Body of pancreas (tissue), 4 donors: ENCODE measurements at regions not wholly inside any gene's neighbourhood (a gene's known extent, or its start where the extent isn't known, plus 50 kb on each side); places are given as distances from the start of the nearest gene placed in this dataset.

Source experiments
- CTCF ChIP-seq, 7 experiments: fragments of 450-650 bp in 4 of 7; fragments of 200-600 bp in 3 of 7; sonication (generic) in 3 of 7; IDR thresholded peaks; one replicate each; pipeline ENCODE4 v1.5.1; 2016 to 2019; ENCODE audit warnings: antibody characterized with exemption in 7 of 7
- POLR2A ChIP-seq, 3 donors: fragments of 450-650 bp; IDR thresholded peaks; one replicate each; pipeline ENCODE4 v1.6.1; 2016; ENCODE audit warnings: antibody characterized with exemption in 3 of 3, mild to moderate bottlenecking in 2 of 3

GRCh38 chr6:121835662-121836061 is 400.2 kb downstream of the GJA1 start:
- TF ChIP-seq CTCF (IDR thresholded peaks at IDR 0.05) (no peak), POLR2A (IDR thresholded peaks at IDR 0.05) (no peak)
